ENCODE measurements at regions not wholly inside any gene's neighbourhood (a gene's known extent, or its start where the extent isn't known, plus 50 kb on each side); places are given as distances from the start of the nearest gene placed in this dataset.

DNA sequence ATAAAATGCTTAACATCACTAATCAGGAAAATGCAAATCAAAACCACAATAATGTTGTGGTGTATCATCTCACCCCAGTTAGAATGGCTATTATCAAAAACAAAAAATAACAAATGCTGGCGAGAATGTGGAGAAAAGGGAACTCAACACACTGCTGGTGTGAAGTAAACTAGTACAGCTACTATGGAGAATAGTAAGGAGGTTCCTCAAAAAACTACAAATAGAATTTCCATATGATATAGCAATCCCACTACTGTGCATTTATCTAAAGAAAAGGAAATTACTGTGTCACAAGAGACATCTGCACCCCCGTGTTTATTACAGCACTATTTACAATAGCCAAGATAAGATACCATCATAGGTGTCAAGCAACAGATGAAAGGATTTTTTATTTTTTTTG, 214.5 kb upstream of the RASA1 start:
- H3K27me3 Mint-ChIP-seq (ENCODE audit: unreplicated experiment): no peaks in the 10 kb centered on the region
- no peak overlapping the region for H3K27ac Mint-ChIP-seq (ENCODE audit: unreplicated experiment)
- no peak overlapping the region for H3K4me3 Mint-ChIP-seq (ENCODE audit: unreplicated experiment)
- peaks cover 4% of the 10 kb centered on the region for H3K9me3 Mint-ChIP-seq (ENCODE audit: unreplicated experiment)
- H3K4me1 Mint-ChIP-seq (ENCODE audit: unreplicated experiment): peaks cover 11% of the 10 kb centered on the region
- TF ChIP-seq, protein P1, sequence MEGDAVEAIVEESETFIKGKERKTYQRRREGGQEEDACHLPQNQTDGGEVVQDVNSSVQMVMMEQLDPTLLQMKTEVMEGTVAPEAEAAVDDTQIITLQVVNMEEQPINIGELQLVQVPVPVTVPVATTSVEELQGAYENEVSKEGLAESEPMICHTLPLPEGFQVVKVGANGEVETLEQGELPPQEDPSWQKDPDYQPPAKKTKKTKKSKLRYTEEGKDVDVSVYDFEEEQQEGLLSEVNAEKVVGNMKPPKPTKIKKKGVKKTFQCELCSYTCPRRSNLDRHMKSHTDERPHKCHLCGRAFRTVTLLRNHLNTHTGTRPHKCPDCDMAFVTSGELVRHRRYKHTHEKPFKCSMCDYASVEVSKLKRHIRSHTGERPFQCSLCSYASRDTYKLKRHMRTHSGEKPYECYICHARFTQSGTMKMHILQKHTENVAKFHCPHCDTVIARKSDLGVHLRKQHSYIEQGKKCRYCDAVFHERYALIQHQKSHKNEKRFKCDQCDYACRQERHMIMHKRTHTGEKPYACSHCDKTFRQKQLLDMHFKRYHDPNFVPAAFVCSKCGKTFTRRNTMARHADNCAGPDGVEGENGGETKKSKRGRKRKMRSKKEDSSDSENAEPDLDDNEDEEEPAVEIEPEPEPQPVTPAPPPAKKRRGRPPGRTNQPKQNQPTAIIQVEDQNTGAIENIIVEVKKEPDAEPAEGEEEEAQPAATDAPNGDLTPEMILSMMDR (IDR thresholded peaks at IDR 0.05; ENCODE audit: unreplicated experiment): no peak
- no peak for DNase-seq (ENCODE audit: low spot score)
- H3K36me3 Mint-ChIP-seq (ENCODE audit: low read depth, unreplicated experiment): peaks cover 12% of the 10 kb centered on the region

GRCh38 chr5:87054821-87055220, 212.9 kb upstream of the RASA1 start:
- Mint-ChIP-seq H3K36me3 (ENCODE audit: low read depth, unreplicated experiment) (peaks cover 9% of the 10 kb centered on the region), H3K27ac (ENCODE audit: unreplicated experiment) (no peak overlapping the region), H3K4me3 (ENCODE audit: unreplicated experiment) (no peak overlapping the region), H3K27me3 (ENCODE audit: unreplicated experiment) (no peaks in the 10 kb centered on the region), H3K9me3 (ENCODE audit: unreplicated experiment) (no peaks in the 10 kb centered on the region), H3K4me1 (ENCODE audit: unreplicated experiment) (peaks cover 11% of the 10 kb centered on the region)
- no peak for DNase-seq (ENCODE audit: low spot score)
- TF ChIP-seq, protein P1 (IDR thresholded peaks at IDR 0.05; ENCODE audit: unreplicated experiment): no peak

DNA sequence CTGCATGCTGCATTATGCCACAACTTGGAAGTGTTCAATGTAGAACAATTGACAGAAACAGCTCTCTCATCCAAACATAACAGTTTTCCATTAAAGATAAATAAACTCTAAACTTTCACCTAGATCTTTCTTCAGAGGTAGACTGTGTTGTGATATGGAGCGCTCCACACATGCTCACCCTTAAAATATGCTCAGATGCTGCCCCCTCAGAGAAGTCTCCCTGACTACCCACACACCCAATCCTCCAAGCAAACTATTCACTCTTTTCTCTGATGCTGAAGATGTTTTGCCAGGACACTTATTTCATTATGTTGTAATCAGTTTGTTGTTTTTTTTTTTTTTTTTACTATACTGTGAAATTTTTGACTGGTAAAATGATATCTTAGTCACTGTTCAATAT, 206.6 kb upstream of the RASA1 start:
- Mint-ChIP-seq H3K4me1 (ENCODE audit: unreplicated experiment) (no peaks in the 10 kb centered on the region), H3K9me3 (ENCODE audit: unreplicated experiment) (no peaks in the 10 kb centered on the region), H3K36me3 (ENCODE audit: low read depth, unreplicated experiment) (no peaks in the 10 kb centered on the region), H3K4me3 (ENCODE audit: unreplicated experiment) (no peak overlapping the region), H3K27me3 (ENCODE audit: unreplicated experiment) (no peaks in the 10 kb centered on the region), H3K27ac (ENCODE audit: unreplicated experiment) (no peak overlapping the region)
- TF ChIP-seq, protein P1 (IDR thresholded peaks at IDR 0.05; ENCODE audit: unreplicated experiment): no peak
- DNase-seq (ENCODE audit: low spot score): no peak

- TF ChIP-seq, protein P1 (IDR thresholded peaks at IDR 0.05; ENCODE audit: unreplicated experiment): no peak
- Mint-ChIP-seq H3K9me3 (ENCODE audit: unreplicated experiment) (no peaks in the 10 kb centered on the region), H3K27ac (ENCODE audit: unreplicated experiment) (no peak overlapping the region)
Measured at GRCh38 chr5:87069311-87069710, 198.4 kb upstream of the RASA1 start.

GRCh38 chr5:87069974-87070608, 197.6 kb upstream of the RASA1 start:
- Mint-ChIP-seq H3K4me3 (ENCODE audit: unreplicated experiment) (no peak overlapping the region), H3K27me3 (ENCODE audit: unreplicated experiment) (no peaks in the 10 kb centered on the region), H3K27ac (ENCODE audit: unreplicated experiment) (no peak overlapping the region), H3K4me1 (ENCODE audit: unreplicated experiment) (peaks cover 5% of the 10 kb centered on the region), H3K9me3 (ENCODE audit: unreplicated experiment) (no peaks in the 10 kb centered on the region), H3K36me3 (ENCODE audit: low read depth, unreplicated experiment) (no peaks in the 10 kb centered on the region)
- TF ChIP-seq, protein P1 (IDR thresholded peaks at IDR 0.05; ENCODE audit: unreplicated experiment): no peak
- DNase-seq (ENCODE audit: low spot score): peak; percentile 18

More at GRCh38 chr5:87069311-87069710, 198.4 kb upstream of the RASA1 start:
- H3K4me3 Mint-ChIP-seq (ENCODE audit: unreplicated experiment): no peak overlapping the region
- DNase-seq (ENCODE audit: low spot score): no peak
- H3K27me3 Mint-ChIP-seq (ENCODE audit: unreplicated experiment): no peaks in the 10 kb centered on the region
- H3K36me3 Mint-ChIP-seq (ENCODE audit: low read depth, unreplicated experiment): no peaks in the 10 kb centered on the region
- H3K4me1 Mint-ChIP-seq (ENCODE audit: unreplicated experiment): peaks cover 3% of the 10 kb centered on the region

Data from endothelial cell (in vitro differentiated cells).